ENCODE measurements at regions not wholly inside any gene's neighbourhood (a gene's known extent, or its start where the extent isn't known, plus 50 kb on each side); places are given as distances from the start of the nearest gene placed in this dataset.

DNA sequence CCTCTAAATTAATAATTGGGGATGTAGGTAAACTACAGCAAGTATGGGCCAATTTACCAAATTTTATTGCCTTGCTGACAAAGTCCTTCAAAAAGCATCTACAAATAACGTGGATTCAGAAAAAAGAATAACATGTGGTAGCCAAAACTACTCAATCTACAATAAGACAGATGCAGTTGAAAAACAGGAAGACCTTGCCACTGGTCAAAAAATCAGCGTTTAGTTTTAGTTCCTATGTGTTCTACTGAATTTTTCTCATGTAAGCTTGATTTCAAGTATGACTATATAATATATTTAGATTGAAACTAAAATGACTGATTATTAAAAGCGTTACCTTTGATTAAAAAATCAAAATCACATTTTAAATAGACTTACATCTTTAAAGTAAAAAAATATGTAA lies 1317.6 kb downstream of the PCDH9 start:
- no peaks in the 10 kb centered on the region for H3K27me3 ChIP-seq (ENCODE audit: insufficient read depth, low read length)
- H3K79me1 ChIP-seq (ENCODE audit: low read length) = no peaks in the 10 kb centered on the region
- no peaks in the 10 kb centered on the region for H3K79me2 ChIP-seq (ENCODE audit: control insufficient read depth, insufficient read depth, low read length, poor library complexity)
- H3K23ac ChIP-seq (ENCODE audit: low read length) = no peak overlapping the region
- H2AFZ ChIP-seq (ENCODE audit: insufficient read depth, low read length, poor library complexity) = no peak overlapping the region
- no peak overlapping the region for H3K4me2 ChIP-seq (ENCODE audit: low read length)
- H4K12ac ChIP-seq (ENCODE audit: low read depth, low read length) = no peak overlapping the region
- no peak for DNase-seq
- no peak overlapping the region for H2AK5ac ChIP-seq (ENCODE audit: low read length)
- no peak overlapping the region for H3K27ac ChIP-seq (ENCODE audit: low read depth, low read length)
- no peak overlapping the region for H2BK5ac ChIP-seq (ENCODE audit: low read depth, low read length, poor library complexity)
- H2BK120ac ChIP-seq (ENCODE audit: insufficient read depth, low read length, poor library complexity) = no peak overlapping the region
- no peak overlapping the region for H3K18ac ChIP-seq (ENCODE audit: low read length)
- H3K4ac ChIP-seq (ENCODE audit: low read depth, low read length) = no peak overlapping the region
- no peaks in the 10 kb centered on the region for H3K36me3 ChIP-seq (ENCODE audit: control insufficient read depth in 1 of 2, insufficient read depth in 2 of 2, low read length in 2 of 2)
- H3K9me3 ChIP-seq (ENCODE audit: insufficient read depth, low read depth, low read length) = peaks cover 2% of the 10 kb centered on the region
- H3K14ac ChIP-seq (ENCODE audit: low read length) = no peak overlapping the region
- H3K4me3 ChIP-seq (ENCODE audit: low read depth, low read length) = no peak overlapping the region
- H2BK12ac ChIP-seq (ENCODE audit: low read length) = no peak overlapping the region
- no peak overlapping the region for H3K9ac ChIP-seq (ENCODE audit: low read length)
- H4K91ac ChIP-seq (ENCODE audit: low read depth, low read length) = no peak overlapping the region
- H3K4me1 ChIP-seq (ENCODE audit: control insufficient read depth in 1 of 2, insufficient read depth in 2 of 2, low read length in 2 of 2) = no peaks in the 10 kb centered on the region
- WGBS (ENCODE audit: extremely low coverage, insufficient coverage, insufficient read length) = no CpG with 5 or more reads among the region's 3 CpGs
- no peak overlapping the region for H4K8ac ChIP-seq (ENCODE audit: low read depth, low read length)

DNA sequence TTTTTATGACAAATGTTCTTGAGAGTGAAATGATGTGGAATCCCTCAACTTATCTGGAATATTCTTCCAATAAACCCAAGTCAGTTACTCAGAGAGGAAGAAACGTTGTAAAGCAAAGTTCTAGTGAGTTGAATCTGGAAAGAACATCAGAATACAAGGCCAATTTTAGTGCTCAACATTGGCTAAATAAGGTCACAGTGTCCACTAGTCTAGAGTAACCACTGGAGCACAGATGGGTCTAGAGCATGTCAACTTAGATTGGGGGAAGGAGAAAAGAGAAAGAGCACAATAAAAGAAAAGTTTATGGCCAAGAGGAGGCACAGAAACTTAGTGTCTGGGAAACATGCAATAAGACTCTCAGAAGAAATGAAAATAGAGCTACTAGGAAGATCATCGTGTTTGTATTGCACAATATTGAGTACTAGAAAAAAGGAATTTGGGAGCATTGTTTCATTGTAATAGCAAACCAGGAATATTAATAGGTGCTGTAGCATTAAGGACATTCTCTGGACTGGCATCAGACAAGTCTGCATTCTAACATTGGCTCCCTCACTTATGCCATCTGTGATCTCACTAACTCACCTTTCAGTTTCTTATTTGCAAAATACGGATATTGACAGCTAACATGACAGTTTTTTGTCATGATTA lies 1318.5 kb downstream of the PCDH9 start:
- no peaks in the 10 kb centered on the region for H3K4me1 ChIP-seq (ENCODE audit: control insufficient read depth in 1 of 2, insufficient read depth in 2 of 2, low read length in 2 of 2)
- no CpG with 5 or more reads among the region's 3 CpGs for WGBS (ENCODE audit: extremely low coverage, insufficient coverage, insufficient read length)

DNA sequence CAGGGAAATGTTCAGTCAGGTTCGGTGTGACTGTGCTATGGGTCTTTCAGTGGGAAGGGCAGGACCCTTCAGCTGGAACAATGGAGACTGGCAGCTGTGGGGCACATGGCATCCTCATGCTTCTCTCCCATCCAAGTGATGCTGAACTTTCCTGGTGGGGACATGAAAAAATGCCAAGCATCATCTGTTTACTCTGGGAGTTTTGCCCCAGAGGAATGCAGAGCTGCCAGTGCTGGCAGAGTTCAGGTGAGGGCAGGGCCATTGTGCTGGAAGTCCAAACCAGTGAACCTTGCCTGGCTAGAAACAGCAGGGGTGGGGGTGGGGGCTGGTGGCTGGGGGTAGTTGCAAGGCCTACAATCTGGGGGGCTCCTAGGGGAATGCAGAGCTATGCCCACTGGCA lies 1320.6 kb downstream of the PCDH9 start:
- Histone ChIP-seq H2AFZ (ENCODE audit: insufficient read depth, low read length, poor library complexity) (no peak overlapping the region), H3K18ac (ENCODE audit: low read length) (no peak overlapping the region), H3K79me1 (ENCODE audit: low read length) (no peaks in the 10 kb centered on the region), H2BK12ac (ENCODE audit: low read length) (no peak overlapping the region), H2BK5ac (ENCODE audit: low read depth, low read length, poor library complexity) (no peak overlapping the region), H4K12ac (ENCODE audit: low read depth, low read length) (no peak overlapping the region), H3K4ac (ENCODE audit: low read depth, low read length) (no peak overlapping the region), H3K79me2 (ENCODE audit: control insufficient read depth, insufficient read depth, low read length, poor library complexity) (no peaks in the 10 kb centered on the region), H2BK120ac (ENCODE audit: insufficient read depth, low read length, poor library complexity) (no peak overlapping the region), H3K27me3 (ENCODE audit: insufficient read depth, low read length) (no peaks in the 10 kb centered on the region), H3K9me3 (ENCODE audit: insufficient read depth, low read depth, low read length) (peaks cover 2% of the 10 kb centered on the region), H3K27ac (ENCODE audit: low read depth, low read length) (no peak overlapping the region), H4K91ac (ENCODE audit: low read depth, low read length) (no peak overlapping the region), H2AK5ac (ENCODE audit: low read length) (no peak overlapping the region), H4K8ac (ENCODE audit: low read depth, low read length) (no peak overlapping the region), H3K23ac (ENCODE audit: low read length) (no peak overlapping the region), H3K4me2 (ENCODE audit: low read length) (no peak overlapping the region), H3K9ac (ENCODE audit: low read length) (no peak overlapping the region), H3K14ac (ENCODE audit: low read length) (no peak overlapping the region), H3K4me3 (ENCODE audit: low read depth, low read length) (no peak overlapping the region), H3K36me3 (ENCODE audit: control insufficient read depth in 1 of 2, insufficient read depth in 2 of 2, low read length in 2 of 2) (no peaks in the 10 kb centered on the region), H3K4me1 (ENCODE audit: control insufficient read depth in 1 of 2, insufficient read depth in 2 of 2, low read length in 2 of 2) (no peaks in the 10 kb centered on the region)
- DNase-seq = no peak
- WGBS (ENCODE audit: extremely low coverage, insufficient coverage, insufficient read length) = no CpG with 5 or more reads among the region's 1 CpG

More for the DNA sequence above, 1318.5 kb downstream of the PCDH9 start:
- Histone ChIP-seq H4K12ac (ENCODE audit: low read depth, low read length) (no peak overlapping the region), H3K18ac (ENCODE audit: low read length) (no peak overlapping the region), H2BK5ac (ENCODE audit: low read depth, low read length, poor library complexity) (no peak overlapping the region), H3K27ac (ENCODE audit: low read depth, low read length) (no peak overlapping the region), H3K4me2 (ENCODE audit: low read length) (no peak overlapping the region), H4K91ac (ENCODE audit: low read depth, low read length) (no peak overlapping the region), H3K4me3 (ENCODE audit: low read depth, low read length) (no peak overlapping the region), H3K79me1 (ENCODE audit: low read length) (no peaks in the 10 kb centered on the region), H3K79me2 (ENCODE audit: control insufficient read depth, insufficient read depth, low read length, poor library complexity) (no peaks in the 10 kb centered on the region), H3K4ac (ENCODE audit: low read depth, low read length) (no peak overlapping the region), H2AFZ (ENCODE audit: insufficient read depth, low read length, poor library complexity) (no peak overlapping the region), H3K14ac (ENCODE audit: low read length) (no peak overlapping the region), H3K9me3 (ENCODE audit: insufficient read depth, low read depth, low read length) (peaks cover 2% of the 10 kb centered on the region), H3K36me3 (ENCODE audit: control insufficient read depth in 1 of 2, insufficient read depth in 2 of 2, low read length in 2 of 2) (no peaks in the 10 kb centered on the region), H3K27me3 (ENCODE audit: insufficient read depth, low read length) (no peaks in the 10 kb centered on the region), H3K9ac (ENCODE audit: low read length) (no peak overlapping the region), H2AK5ac (ENCODE audit: low read length) (no peak overlapping the region), H4K8ac (ENCODE audit: low read depth, low read length) (no peak overlapping the region), H2BK120ac (ENCODE audit: insufficient read depth, low read length, poor library complexity) (no peak overlapping the region), H2BK12ac (ENCODE audit: low read length) (no peak overlapping the region), H3K23ac (ENCODE audit: low read length) (no peak overlapping the region)
- no peak for DNase-seq

DNA sequence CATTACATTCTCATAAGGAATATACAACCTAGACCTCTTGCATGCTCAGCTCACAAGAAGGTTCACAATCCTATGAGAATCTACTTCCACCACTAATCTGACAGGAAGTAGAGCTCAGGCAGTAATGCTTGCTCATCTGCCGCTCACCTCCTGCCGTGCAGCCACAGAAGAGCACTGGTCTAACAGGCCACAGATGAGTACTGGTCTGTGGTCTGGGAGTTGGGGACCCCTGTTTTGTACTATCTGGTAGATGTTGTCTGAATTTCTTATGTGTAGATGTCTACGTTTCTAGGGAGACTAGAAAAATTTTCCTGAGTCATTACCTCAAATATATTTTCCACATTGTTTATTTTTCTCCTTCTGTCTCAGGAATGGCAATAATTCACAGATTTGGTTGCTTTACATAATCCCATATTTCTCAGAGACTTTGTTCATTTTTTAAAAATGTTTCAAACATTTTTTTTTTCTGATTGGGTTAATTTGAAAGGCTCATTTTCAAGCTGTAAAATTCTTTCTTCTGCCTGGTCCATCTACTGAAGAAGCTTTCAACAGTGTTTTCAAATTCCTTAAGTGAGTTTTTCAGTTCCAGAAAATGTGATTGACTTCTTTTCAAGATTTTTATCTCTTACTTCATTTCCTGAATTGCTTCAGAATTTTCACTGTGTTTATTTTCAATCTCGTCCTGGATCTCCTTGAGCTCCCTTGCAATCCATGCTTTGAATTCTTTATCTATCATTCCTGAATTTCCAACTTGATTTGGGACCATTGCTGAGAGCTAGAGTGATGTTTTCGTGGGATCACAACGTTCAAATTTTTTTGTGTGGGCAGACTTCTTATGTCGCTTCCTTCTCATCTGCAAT lies 1322.2 kb downstream of the PCDH9 start:
- no peak overlapping the region for H3K14ac ChIP-seq (ENCODE audit: low read length)
- no peak overlapping the region for H3K18ac ChIP-seq (ENCODE audit: low read length)
- no peak overlapping the region for H2AK5ac ChIP-seq (ENCODE audit: low read length)
- no peak overlapping the region for H3K4me2 ChIP-seq (ENCODE audit: low read length)
- H2AFZ ChIP-seq (ENCODE audit: insufficient read depth, low read length, poor library complexity) = no peak overlapping the region
- H3K27ac ChIP-seq (ENCODE audit: low read depth, low read length) = no peak overlapping the region
- H2BK12ac ChIP-seq (ENCODE audit: low read length) = no peak overlapping the region
- H3K9me3 ChIP-seq (ENCODE audit: insufficient read depth, low read depth, low read length) = peaks cover 2% of the 10 kb centered on the region
- no peak overlapping the region for H3K4me3 ChIP-seq (ENCODE audit: low read depth, low read length)
- no peaks in the 10 kb centered on the region for H3K36me3 ChIP-seq (ENCODE audit: control insufficient read depth in 1 of 2, insufficient read depth in 2 of 2, low read length in 2 of 2)
- H2BK5ac ChIP-seq (ENCODE audit: low read depth, low read length, poor library complexity) = no peak overlapping the region
- no peaks in the 10 kb centered on the region for H3K79me1 ChIP-seq (ENCODE audit: low read length)
- no peaks in the 10 kb centered on the region for H3K79me2 ChIP-seq (ENCODE audit: control insufficient read depth, insufficient read depth, low read length, poor library complexity)
- no peak for DNase-seq
- no peak overlapping the region for H3K23ac ChIP-seq (ENCODE audit: low read length)
- H4K12ac ChIP-seq (ENCODE audit: low read depth, low read length) = no peak overlapping the region
- H3K9ac ChIP-seq (ENCODE audit: low read length) = no peak overlapping the region
- no peak overlapping the region for H2BK120ac ChIP-seq (ENCODE audit: insufficient read depth, low read length, poor library complexity)
- no CpG with 5 or more reads among the region's 7 CpGs for WGBS (ENCODE audit: extremely low coverage, insufficient coverage, insufficient read length)
- no peak overlapping the region for H3K4ac ChIP-seq (ENCODE audit: low read depth, low read length)
- no peaks in the 10 kb centered on the region for H3K27me3 ChIP-seq (ENCODE audit: insufficient read depth, low read length)
- no peak overlapping the region for H4K91ac ChIP-seq (ENCODE audit: low read depth, low read length)
- no peak overlapping the region for H4K8ac ChIP-seq (ENCODE audit: low read depth, low read length)
- no peaks in the 10 kb centered on the region for H3K4me1 ChIP-seq (ENCODE audit: control insufficient read depth in 1 of 2, insufficient read depth in 2 of 2, low read length in 2 of 2)
